ELR (cell line): ENCODE measurements at regions not wholly inside any gene's neighbourhood (a gene's known extent, or its start where the extent isn't known, plus 50 kb on each side); places are given as distances from the start of the nearest gene placed in this dataset.
"Not testable (repeated sequence)": the region's sequence is repeated elsewhere in the genome, so short reads cannot be mapped to it uniquely, and the experiment has no call there.

Source experiments
- DNase-seq: peaks from one replicate; pipeline ENCODE4 v3.0.0-alpha.2; 2015; ENCODE audit warnings: low read depth

DNA sequence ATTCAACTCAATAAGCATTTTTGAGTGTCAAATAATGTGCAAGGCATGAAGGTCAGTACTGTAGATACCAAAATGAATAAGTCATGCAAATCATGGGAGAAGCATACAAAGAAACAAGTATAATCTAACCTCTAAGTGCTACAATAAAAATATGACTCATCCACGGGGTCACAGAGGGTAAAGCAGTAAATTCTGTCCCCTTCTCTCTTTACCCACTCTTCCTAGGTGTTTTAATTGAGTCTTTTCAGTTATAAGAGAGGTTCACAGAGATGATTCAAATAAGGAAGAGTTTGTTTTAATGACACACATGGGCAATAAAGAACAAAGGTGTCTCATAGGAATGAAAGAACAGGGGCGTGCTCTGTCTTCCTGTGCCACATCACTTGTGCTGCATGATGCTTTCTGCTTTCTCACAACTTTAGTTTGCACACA is 71.5 kb upstream of the DAAM1 start:
- DNase-seq: peak; percentile 67

DNA sequence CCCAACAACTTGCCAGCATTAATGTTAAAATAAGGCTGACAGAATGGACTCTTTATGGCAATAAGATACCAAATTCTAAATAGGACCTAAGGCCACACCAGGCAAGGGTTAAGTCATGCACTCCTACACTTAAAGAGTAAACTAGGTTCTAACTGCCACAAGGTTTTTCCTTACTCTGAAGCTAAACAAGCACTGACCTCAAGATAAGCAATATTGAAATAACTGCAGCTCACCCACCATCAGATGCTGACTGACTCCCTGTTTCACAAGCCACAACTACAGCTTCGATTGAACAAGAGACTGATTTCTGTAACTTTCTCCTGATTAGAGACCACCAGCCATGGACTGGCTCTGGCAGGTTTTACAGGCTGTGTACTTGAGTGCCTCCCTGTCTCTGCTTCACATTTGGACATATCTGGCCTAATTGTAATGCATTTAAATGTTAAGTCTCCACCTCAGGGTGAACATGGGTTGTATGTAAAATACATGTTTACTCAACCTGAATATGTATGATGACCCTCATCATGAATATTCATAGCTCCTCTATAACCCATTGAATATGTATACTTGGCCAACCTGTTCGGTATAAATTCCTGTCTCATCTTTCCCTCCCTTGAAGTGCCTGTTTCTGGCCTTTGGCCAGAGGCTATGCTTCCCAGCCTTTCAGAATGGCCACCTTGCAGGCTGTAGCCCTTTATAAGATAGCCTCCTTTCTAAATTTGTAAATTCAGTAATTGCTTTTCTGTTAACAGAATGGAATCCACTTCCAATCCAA is 70.5 kb upstream of the DAAM1 start:
- DNase-seq: no peak

DNA sequence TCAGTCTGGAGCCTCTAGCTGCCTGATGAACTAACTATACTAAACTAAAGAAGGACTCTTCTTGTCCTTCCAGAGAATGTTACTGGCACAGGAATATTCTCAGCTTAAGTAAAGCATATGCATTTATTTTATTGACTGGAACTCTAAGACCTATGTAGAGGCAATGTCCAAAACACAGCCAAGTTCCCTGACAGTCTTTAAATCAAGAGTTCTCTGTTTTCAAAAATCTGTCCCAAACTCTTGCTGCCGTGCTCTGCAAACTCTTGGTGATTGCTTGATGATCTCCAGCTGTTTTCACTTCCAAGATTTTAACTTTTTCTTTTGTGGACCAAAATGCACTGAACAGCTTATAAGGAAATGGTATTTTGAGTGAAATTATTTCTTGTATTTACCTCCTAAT is 67.5 kb upstream of the DAAM1 start:
- DNase-seq: no peak

DNA sequence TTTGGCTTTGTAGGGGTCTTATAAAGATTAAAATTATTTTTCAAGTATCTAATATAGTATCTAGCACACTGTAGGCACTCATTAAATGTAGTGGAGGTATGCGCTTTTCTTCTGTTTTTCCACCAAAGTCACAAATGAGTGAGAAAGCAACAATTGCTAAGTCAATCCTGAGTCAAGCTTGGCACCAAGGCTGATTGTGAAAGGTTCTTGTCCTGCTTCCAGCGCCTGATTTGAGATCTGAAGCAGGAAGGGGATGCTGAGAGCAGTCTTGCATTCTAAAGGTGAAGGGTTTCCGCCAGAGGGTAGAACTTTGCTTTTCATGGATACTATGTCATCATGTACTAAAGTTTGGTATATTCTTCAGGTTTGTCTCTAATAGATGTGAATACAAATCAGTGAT is 64.9 kb upstream of the DAAM1 start:
- DNase-seq: no peak

DNA sequence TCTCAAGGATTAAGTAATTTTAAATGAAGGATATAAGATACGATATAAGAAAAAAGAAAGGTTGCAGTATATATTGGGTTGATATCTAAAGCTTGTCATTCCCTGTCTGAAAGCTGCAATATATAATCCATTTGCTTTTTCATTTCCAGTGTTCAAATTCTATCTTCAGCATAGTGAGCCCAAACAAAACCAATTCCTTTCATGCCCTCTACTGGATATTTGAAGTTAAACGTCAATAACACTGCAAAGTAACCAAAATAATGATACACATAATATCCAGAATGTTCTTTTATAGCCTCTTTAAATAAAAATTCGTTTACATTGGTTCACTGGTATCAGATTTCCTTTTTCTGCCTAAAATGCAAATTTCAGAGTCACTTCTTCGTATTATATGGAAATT is 64.5 kb upstream of the DAAM1 start:
- peak; percentile 53 for DNase-seq

DNA sequence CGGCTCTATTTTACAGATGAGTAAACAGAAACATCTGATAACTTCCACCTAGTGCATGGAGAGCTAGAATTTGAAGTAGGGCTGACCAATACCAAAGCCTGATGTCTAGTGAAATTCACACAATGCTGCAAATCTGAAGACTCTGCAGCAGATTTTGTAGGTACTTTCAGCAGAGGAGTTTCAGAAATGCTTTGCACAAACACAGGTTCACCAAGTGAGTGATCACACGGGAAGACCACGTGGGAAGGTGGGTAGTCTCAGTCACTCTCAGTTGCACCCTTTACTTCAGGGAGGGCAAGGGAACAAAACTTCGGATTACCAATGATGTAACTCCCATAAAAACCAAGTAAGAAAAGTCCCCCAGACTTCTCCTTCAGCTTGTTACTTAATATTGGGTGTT is 63.3 kb upstream of the DAAM1 start:
- no peak for DNase-seq

DNA sequence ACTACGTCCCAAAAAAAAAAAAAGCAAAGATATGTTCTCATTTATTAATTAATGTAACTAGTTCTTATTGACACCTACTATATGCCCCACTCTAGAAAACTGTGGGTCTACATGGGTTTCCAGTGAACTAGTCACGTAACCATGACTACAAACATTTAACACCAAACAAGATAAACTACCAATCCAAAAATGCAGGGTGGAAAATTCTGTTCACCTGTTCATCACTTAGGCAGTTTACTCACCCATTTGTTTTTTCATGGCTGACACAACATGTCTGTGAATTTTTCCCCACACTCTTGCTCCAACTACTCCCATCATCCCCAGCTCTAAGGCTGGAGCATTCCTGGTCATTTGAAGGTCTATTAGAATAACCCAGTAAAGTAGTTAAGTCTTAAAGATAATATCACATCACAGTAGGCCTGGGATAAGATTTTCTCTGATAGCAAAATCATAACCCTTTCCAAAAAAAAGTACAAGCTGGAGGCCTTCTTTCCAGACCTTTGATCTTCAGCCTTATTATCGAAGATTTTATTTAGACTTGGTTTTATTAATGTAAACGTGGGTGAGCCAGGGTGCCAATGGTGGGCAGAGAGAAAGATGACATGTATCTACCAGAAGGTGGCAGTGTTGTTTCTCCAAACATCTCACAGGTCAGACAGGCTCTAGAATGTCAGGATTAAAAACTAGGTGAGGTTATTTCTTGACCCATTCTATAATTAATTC is 61.6 kb upstream of the DAAM1 start:
- peak; percentile 74 for DNase-seq

DNA sequence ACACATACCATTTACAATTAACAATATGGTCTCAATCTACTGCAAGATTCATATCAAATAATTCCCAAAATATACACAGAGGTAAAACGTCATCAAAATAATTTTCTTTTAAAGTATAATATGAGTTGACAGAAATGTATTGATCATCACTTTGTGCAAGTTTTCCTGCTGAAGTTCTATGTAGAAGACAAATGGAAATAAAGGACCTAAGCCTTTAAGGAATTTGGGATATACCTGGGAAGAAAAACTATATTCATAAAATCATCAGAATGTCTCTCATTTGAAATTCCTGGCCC is 61.1 kb upstream of the DAAM1 start:
- DNase-seq: no peak

DNA sequence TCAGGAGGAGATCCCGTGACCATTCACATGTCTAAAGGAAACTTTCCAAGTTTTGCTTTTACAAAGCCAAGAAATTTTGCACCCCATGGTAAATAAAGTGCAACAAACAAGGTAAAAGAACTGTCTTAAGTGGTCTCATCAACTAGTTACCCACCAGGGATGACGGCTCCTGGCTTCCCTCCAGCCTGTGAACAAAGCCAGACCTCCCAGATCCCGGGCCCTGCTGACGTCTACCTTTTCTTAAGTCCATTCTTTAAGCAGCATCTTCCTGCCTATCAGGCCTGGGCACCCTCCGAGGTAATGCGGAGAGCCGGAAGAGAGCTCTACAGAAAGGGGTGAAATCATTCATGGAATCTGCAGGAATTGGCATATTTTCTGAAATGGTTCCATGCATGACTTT is 58.0 kb upstream of the DAAM1 start:
- no peak for DNase-seq

DNA sequence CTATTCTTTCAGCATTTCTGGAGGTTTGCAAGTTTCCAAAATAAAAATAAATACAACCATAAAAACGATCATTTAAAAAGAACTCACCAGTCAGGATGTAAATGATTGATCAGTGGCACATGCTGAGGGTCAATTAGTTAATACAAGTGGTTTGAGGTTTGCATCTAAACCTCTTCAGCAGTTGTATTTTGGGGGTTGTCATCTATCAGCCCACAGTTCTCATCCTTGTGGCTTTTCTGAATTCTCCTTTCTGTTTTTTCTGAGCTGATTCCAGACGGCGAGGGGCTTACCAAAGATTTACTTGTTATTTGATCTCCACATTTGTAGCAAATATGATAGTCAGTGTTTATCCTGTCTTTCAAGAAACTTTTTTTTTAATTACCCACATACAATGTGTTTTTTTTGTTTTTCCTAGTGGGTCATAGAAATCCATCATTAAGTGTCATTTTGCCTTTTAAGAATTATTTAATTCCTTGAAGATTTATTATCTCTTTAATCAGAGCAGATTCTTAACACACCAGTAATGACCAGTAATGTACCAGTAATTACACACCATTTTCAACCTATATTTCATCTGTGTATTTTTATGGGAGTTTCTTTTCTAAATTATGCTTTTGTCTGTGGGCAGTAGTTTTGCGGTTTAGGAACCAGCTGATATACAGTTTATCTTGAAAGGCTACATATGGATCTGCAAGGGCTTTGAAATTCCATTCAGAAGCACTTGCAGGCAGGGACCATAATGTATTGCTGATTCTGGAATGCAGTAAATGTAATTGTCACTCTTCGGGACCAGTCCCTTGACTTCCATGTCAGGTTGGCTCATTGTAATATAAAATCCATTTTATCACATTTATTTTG is 56.3 kb upstream of the DAAM1 start:
- DNase-seq: no peak

DNA sequence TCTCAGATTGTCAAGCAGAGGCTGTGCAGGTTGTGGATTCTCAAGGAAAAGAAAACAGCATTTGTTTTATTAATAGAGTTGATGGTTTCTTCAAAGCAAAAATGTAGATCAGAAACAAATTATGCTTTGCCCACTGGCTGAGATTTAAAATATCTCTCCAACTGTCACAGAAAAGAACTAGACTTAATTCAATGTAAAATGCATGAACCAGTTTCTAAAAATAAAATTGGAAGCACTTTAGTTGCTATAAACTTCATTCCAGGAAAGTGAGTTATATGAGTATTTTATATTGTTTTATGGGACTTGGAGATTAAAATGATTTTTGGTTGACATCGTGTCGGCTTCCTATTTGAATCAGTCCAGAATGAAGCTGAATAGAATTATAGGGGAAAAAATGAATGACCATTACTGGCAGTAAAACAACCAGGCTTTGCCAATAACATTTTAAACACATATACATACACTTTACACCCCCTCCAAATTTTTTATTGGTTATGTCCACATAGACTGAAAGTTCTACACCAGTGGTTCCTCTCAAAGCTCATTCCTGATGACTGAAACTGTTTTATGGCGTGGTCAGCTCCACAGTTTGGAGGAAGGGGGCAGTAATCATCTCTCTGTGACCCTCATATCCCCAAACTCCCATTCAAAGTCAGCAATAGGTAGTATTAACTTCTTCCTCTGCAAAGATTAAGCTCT is 55.5 kb upstream of the DAAM1 start:
- peak; percentile 7 for DNase-seq

DNA sequence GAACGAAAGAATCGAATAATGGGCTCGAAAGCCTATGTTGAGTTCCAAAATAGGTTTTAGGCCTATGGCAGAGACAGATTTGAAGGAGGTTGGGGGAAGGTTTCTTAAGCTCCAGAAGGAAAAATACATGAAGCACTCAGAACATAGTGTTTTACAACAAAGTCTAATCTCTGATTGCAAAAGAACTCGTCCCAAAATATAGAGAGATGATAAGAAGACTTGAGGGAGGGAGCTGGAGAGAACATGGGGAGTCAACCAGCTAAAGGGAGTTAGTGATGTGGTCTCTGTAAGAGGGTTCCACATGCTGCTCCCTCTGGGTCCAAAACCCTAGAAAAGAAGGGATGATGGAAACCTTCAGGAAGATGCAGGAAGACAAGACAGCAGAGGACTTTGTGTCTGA is 54.8 kb upstream of the DAAM1 start:
- no peak for DNase-seq

DNA sequence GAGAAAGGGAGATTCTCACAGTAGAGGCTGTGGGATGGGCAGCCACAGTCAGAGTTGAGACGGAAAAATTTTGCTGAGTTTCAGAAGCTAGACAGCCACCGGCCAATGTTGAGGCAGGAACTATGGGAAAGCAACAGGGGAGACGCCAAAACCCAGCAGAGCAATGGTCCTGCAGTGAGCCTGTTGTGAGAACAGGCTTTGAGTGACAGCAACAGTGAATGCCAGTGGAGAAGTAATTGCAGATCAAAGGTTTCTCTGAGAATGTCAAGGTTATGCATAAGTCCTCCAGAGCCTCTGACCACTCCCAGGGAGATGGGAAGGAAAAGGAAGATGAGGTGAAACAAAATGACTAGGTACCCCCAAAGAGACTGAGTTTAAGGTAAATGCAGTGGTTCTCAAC is 54.2 kb upstream of the DAAM1 start:
- DNase-seq: no peak

DNA sequence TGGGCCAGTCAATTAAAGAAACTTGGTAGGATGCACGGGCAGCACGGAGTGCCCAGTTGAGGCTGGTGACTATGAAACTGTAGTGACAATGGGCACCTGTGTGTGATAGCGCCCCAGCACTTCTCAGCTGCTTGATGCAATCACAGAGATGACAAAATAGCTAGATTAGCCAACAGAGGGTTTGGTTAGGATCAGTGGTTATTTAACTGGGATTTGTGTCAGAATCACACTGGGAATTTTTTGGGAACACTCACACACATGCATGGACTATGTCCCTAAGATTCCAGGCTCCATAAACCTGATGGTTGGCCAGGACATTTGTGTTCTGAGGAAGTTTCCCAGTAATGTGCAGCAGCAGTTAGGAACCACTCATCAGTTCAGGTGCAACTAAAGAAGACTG is 51.2 kb upstream of the DAAM1 start:
- no peak for DNase-seq

DNA sequence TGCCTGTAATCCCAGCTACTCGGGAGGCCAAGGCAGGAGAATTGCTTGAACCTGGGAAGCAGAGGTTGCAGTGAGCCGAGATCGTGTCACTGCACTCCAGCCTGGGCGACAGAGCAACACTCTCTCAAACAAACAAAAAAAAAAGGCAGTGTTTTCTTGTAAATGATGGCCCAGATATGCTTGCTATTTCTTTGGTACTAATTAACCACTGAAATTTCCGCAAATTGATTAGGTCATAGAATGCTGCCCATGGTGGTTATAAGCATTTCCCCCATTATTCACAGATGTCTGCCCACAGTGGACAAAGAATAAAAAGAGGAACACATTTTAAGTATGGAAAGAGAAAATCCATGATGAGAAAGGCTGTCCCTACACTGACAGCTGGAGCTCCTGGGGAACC is 49.9 kb upstream of the DAAM1 start:
- DNase-seq: not testable (repeated sequence)
